ENCODE measurements at regions not wholly inside any gene's neighbourhood (a gene's known extent, or its start where the extent isn't known, plus 50 kb on each side); places are given as distances from the start of the nearest gene placed in this dataset.

DNA sequence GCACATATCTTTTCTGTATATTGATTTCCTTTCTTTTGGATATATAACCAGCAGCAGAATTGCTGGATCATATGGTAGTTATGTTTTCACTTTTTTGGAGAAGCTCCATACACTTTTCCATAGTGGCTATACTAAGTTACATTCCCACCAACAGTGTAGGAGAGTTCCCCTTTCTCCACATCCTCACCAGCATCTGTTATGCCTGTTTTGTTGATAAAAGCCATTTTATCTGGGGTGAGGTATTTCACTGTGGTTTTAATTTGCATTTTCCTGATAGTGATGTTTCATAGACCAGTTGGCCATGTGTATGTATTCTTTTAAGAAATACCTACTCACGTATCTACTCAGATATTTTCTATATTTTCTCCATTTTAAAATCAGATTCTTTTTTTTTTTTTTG, 419.3 kb upstream of the FAT3 start:
- no peak for DNase-seq (ENCODE audit: low spot score)

DNA sequence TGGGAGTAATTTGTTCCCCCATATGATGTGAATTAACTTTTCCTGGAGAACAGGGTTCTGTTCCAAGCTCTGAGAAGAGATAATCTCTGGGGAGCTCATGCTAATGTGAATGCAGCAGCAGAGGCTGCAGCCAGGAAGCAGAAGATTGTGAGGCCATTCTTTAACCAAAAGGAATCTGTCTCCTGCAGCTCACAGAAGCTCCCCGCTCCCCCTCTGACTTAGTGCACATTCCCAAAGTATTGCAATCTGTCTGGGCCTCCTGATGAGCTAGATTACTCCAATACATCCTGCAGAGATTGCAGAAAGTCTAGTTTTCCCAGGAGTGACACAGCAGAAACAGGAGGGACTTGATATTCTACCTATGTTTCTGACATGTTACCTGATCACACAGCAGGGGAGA, 420.6 kb upstream of the FAT3 start:
- no peak for DNase-seq (ENCODE audit: low spot score)

DNA sequence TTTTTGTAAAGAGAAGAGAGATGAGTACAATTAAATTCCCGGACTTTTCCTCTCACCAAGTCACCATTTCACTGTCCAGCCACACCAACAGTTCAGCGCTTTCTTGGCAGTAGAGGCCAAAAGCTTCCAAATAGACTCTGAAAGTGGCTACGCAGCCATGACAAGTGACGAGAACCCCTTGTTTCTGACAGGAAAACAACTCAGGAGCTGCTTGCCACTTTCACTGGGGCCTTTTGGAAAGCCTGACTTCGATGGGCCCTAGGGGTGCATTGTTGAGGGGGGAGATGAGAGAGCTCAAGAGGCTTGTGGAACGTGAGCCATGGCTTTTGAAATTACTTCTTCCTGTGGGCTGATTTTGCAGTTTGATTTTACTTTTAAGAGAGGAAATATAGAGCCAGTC, 422.1 kb upstream of the FAT3 start:
- no peak for DNase-seq (ENCODE audit: low spot score)

DNA sequence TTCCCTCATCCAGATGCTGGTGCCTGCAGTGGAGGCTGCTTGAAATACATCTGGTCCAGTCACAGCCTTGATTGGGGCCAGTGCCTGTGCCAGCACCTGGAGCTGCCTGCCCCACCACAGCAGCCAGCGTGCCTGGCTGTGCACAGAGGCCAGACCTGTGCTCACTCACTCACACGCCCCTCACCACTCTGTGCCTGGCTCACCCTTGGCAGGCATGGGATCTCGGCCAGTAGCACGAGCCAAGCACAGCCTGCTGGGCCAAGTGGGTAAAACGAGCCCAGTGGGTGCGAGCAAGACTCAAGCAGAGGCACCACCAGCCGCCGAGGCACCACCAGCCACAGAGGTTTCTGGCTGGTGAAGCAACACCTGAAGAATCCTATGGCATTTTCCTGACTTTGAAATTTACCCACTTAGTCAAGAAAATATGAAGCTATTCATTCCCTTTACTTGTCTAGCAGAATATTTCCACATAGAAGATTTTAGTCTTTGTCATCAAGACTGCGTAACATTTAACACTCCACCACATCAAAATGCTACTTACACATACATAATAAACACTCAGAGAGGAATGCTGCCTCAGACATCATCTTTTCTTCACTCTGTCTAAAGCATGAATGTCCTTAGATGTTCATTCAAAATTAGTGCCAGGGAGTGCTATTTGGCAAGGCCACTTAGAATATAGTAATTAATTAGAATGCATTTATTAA, 424.3 kb upstream of the FAT3 start:
- DNase-seq (ENCODE audit: low spot score) = no peak

DNA sequence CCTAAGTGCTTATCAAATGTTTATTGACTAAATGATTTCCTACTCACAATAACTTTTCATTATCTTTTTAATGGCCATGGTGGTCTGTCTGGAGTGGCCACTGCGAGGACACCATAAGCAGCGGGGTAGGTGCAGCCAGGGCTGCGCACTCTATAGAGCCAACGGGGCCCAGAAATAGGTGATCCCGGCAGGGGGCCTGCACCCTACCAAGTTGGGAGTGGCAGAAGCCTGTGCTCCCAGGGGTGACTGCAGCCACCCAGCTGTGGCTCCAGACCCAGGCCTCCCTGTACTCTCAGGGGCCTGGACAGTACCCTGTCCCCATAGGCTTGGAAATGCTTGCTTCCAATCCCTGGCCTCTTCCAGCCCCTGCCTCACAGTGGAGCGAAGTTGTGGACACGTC, 426.4 kb upstream of the FAT3 start:
- no peak for DNase-seq (ENCODE audit: low spot score)

DNA sequence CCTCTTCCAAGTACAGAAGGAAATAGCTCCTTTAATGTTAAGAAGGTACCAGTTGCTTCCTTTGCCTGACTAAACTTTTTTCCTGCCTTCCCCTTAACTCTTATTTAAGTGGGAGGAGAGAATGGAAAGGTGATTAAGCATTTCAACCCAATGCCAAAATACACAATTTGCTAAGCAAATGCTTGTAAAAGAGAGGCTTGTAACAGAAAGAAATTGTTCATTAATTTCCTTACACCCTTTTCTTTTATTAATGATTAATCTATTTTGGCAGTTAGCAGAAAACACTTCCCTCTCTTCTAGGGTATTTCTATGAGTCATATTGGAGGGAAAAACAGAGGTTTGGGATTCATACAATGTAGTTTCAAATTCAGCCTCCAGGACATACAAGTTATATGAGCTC, 427.6 kb upstream of the FAT3 start:
- DNase-seq (ENCODE audit: low spot score) = no peak

DNA sequence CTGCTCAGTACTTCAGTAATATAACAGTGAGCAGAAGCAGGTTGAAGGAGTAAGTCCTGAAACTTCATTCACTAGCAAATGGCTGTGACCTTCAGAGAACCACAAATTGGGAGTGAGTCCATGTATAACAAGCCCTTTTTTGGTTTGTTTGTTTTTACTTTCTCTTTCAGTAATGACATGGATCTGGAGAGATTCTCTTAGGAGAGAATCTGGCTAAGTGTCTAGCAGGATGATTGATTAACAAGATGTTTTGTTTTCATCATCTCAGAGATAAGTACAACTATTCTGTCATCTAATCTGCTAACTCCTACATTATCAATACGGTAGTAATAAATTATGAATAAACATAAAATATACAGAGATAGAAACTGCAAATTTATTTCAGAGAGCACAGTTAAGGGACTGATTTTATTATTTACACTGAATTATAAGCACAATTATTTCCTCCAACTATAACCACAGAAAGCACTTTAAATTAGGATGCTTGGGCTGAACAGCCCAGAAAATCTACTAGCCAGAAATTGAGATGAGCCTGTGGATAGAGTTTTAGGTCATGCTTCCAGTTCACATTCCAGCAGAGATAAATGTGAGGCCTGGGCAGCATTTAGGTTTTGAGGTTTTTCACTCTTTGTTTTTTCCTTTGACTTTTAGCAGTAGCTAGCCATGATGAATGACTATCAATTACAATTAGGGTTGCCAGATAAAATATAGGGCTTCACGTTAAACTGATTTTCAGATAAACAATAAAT, 429.3 kb upstream of the FAT3 start:
- no peak for DNase-seq (ENCODE audit: low spot score)

DNA sequence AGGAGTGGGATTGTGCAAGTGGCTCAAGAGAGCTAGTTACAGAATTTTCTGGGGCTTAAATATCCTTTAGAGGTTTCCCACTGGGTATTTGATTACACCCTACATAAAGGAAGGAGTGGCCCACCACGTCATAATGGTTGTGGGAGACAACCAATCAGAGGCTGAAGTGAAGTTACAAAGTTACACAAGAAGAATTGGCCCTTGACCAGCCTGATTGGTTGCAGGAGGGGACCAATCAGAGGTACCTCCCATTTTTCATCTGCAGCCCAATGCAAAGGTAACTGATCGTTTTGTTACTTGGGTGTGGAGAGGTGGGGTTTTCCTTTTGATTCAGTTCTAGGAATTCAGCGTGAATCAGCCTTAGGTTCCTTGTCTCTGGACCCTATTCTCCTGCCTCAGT, 430.5 kb upstream of the FAT3 start:
- no peak for DNase-seq (ENCODE audit: low spot score)

DNA sequence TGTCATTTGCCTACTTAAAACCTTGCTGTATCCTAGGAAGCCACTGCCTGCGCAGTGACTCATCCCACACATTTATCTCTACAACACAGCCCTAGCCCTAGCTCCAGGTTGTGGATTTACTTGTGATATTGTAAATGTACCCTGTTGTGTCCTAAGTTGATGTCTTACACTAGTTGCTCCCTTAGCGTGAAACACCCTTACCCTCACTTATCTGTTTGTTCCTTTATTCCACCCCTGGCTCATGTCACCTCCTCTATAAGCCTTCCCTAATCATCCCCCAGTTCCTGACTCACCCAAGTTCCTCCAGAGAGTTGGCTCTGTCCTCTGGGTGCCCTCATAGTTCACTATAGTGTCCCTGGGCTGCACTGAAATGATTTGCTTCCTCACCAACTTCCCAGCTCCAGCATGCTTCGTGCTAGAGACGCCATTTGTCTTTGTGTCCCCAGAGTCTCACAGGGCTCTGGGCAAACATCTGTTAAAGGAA, 431.8 kb upstream of the FAT3 start:
- no peak for DNase-seq (ENCODE audit: low spot score)

GRCh38 chr11:91791171-91791468, 433.5 kb upstream of the FAT3 start:
- no peak for DNase-seq (ENCODE audit: low spot score)

DNA sequence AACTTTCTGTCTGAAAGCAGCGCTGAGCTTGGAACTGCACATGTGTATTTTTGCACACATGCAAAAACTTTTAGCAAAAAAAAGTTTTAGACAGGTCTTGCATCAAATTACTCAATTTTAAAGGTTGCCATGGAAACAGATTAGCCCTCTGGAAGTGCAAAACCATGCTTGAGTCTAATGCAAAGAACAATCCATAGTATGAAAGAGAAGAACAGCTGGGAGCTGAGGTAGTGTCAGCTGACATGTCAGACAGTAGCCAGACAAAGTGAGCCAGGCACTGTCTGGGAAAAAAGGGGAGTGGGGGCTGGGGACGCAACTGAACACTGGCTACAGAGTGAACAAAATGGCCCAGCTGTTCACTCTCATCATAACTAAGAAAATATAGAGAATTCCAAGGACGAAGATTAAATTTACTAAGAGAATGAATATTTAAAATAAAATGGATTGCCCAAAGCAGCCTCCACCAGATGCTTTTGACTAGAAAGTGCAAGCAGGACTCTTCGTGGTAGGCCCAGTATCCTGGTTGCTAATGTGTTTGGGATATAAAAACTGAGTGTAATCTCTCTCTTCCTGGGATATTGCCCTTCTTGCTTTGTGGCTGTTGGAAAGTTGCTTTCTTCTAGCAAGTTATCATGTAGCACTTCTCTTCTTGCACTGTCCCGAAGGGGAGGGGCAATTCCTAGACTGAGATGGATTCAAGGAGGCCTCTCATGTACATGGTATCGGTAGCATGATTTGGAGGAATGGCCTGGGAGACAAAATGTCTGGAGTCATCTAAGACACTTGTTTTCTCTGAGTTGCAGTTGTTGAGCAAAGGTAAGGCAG, 434.1 kb upstream of the FAT3 start:
- peak; percentile 20 for DNase-seq (ENCODE audit: low spot score)

DNA sequence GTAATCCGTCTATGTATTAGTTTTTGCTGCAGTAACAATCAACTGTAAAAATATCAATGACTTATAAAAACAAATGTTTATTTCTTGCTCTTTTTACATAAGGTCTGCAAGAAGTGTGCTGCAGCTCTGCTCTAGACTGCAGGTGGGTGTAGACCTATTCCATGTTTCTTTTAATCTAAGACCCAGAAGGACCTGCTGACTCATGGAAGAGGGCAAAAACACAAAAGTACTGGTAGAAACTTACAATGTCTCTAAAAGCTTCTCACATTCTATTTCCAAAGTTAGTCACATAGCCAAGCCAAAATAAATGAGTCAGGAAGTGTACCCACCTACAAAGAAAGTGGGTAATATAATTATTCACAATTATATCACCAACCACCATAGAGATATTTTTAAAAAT, 435.9 kb upstream of the FAT3 start:
- DNase-seq (ENCODE audit: low spot score) = no peak

GRCh38 chr11:91786097-91786496, 438.5 kb upstream of the FAT3 start:
- no peak for DNase-seq (ENCODE audit: low spot score)

- no peak for DNase-seq (ENCODE audit: low spot score)
These were observed 441.4 kb upstream of the FAT3 start for GRCh38 chr11:91783173-91783572.

- DNase-seq (ENCODE audit: low spot score) = no peak
These were observed 445.9 kb upstream of the FAT3 start for GRCh38 chr11:91778758-91779157.

GRCh38 chr11:91776655-91777054, 448.0 kb upstream of the FAT3 start:
- DNase-seq (ENCODE audit: low spot score) = peak; percentile 78

DNA sequence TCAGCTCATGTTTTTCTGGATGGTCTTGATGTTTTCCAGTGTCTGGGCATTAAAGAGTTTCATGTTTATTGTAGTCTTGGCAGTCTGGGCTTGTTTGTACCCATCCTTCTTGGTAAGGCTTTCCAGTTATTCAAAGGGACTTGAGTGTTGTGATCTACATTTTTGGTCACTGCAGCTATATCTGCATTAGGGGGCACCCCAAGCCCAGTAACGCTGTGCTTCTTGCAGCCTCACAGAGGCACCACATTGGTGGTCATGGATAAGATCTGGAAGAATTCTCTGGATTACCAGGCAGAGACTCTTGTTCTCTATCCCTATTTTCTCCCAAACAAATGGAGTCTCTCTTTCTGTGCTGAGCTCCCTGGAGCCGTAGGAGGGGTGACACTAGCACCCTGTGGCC, 451.5 kb upstream of the FAT3 start:
- no peak for DNase-seq (ENCODE audit: low spot score)

DNA sequence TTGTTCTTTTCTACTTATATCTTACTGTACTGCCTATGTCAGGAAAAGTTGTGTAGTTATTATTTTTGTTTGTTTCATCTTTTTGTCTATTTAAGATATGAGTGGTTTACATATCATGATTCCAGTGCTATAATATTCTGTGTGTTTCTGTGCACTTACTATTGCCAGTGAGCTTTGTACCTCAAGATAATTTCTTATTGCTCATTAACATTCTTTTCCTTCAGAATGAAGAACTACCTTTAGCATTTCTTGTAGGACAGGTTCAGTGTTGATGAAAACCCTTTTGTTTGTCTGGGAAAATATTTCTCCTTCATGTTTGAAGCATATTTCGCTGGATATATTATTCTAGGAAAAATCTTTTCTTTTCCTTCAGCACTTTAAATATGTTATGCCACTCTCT, 452.7 kb upstream of the FAT3 start:
- DNase-seq (ENCODE audit: low spot score) = no peak

DNA sequence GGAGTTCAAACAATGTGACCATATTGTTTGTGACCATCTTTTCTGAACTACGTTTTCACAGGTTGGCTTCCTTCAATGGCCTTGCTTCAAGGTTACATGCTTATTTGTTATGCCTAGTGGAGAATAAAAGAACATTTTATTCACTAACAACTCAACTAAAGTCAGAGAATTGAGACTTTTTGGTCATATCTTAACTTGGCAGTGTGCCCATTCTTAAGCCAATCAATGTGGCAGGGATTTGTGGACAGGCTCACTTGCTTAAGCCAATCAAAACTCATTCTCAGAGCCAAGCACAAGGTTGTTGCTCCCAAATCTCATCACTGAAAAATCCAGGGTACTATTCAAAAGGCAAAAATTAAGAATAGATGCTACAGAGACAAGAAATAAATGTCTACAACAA, 455.8 kb upstream of the FAT3 start:
- DNase-seq (ENCODE audit: low spot score) = no peak

GRCh38 chr11:91763331-91763730, 461.3 kb upstream of the FAT3 start:
- DNase-seq (ENCODE audit: low spot score) = no peak

DNA sequence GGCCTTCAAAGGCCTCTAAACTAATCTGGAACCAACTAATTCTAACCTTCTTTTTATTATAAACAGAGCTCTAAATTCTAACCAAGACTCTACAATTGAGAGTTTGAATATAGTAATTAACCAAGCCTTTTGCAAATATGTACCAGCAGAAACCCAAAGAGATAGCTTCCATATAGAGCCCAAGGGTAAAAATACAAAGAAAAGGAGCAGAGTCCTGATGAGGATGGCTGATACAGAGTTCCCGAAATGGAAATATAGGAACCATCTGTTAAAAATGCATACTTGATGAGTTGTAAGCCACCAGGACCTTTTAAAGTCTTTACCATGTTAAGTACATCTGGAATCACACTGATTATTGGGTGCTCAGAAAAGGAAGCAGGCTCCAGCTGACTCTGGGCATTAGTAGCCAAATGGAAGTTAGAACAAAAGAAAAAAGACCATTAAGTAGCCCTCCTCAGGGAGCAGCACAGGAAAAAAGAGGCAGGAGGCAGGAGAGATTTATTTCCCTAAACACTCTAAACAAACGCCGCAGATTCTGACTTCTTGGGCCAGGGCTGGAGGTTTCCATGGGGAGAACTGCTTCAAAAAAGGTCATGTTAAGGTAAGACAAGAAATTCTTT, 463.1 kb upstream of the FAT3 start:
- DNase-seq (ENCODE audit: low spot score) = no peak

GRCh38 chr11:91756829-91757480, 467.7 kb upstream of the FAT3 start:
- no peak for DNase-seq (ENCODE audit: low spot score)
